GM21717 (cell line): ENCODE measurements at regions not wholly inside any gene's neighbourhood (a gene's known extent, or its start where the extent isn't known, plus 50 kb on each side); places are given as distances from the start of the nearest gene placed in this dataset.
"Not testable (repeated sequence)": the region's sequence is repeated elsewhere in the genome, so short reads cannot be mapped to it uniquely, and the experiment has no call there.

ENCODE experiments used
- ATAC-seq: cut with Tn5 transposase; IDR thresholded peaks from one replicate; pipeline ENCODE4 v1.9.1; 2021; ENCODE audit warnings: mild to moderate bottlenecking, moderate library complexity; ENCODE audit not compliant: unreplicated experiment

DNA sequence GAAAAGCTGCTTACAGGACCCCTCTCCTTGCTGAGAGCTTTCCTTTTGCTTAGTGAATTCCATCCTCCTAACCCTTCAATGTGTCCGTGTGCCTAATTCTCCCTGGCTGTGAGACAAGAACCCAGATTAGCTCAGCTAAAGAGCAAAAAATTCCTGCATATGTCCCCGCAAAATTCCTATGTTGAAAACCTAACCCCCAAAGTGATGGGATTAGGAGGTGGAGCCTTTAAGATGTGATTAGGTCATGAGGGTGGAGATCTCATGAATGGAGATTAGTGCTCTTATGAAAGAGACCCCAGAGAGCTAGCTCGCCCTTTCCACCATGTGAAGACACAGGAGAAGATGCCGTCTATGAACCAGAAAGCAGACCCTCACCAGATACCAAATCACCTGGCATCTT is 503.0 kb upstream of the DIAPH2 start:
- no peak for ATAC-seq

DNA sequence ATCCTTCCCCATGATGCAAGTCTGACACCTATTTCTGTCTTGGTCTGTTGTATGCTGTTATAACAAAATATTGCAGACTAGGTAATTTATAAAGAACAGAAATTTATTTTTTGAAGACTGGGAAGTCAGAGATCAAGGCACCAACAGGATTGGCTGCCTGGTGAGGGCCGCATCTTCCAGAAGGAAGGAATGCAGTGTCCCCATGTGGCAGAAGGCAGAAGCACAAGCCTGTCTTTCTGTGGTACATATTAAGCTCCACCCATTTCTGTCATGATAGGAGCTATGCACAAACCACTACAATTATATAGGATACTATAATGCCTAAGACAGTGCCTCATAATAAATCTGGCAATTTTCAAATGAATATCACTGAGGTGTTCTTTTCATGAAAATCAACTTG is 502.3 kb upstream of the DIAPH2 start:
- peak; percentile 61 for ATAC-seq

DNA sequence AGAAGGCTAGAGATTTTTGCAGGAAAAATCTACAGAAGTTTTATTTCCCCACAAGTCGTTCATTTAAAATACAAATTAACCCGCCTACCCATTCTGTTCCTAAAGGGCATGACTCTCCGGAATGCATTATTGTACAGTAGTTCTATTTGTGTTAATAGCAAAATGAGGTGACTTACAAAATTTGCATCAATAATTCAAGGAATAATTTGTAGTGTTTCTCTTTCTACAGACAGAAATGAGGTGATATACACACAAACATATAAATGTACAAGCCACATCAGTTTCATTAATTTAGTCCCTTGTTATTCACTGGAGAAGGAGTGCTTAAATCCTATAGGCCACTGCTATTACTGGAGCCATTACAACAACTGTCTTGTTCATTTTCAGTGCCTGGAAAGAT is 501.3 kb upstream of the DIAPH2 start:
- no peak for ATAC-seq

DNA sequence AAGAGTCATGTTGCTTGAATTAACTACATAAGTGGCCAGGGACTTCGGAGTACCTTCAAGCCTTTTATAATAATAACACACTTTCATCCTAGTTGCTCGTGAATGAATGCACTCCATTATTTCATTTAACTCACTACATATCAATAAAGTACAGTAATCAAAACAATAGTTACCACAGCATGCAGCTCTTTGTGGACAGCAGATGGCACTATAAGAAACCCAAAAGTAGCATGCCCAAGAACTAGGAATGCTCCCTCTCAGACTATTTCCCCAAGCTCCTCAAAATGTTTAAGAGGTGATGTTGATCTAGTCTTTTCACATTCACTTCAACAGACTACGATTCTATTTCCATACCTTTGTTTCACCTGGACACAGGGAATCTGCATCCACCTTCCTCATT is 500.8 kb upstream of the DIAPH2 start:
- no peak for ATAC-seq

DNA sequence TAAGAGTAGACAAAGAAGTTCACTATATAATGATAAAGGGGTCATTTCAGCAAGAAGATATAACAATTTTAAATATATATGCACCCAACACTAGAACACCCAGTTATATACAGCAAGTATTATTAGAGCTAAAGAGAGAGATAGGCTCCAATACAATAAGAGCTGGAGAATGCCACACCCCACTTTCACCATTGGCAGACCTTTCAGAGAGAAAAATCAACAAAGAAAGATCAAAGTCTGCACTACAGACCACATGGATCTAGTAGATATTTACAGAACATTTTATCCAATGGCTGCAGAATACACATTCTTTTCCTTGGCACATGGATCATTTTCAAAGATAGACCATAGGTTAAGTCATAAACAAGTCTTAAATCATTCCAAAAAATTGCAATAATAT is 479.7 kb upstream of the DIAPH2 start:
- no peak for ATAC-seq

DNA sequence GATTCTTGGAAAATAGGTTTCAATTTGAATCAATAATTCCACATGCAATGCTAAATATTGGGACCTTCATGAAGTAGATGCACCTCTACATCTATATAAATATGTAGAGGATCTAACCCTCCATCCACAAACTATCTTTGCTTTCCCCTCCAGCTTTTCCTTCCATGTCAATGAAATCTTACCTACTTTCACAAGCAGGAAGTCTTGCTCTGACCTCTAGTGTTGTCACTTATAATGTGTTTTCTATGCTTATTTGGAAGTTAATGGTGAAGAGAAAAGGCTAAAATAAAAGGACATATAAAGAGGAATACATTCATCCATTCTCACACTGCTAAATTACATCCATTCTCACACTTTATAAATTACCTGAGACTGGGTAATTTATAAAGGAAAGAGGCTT is 472.7 kb upstream of the DIAPH2 start:
- ATAC-seq: no peak

DNA sequence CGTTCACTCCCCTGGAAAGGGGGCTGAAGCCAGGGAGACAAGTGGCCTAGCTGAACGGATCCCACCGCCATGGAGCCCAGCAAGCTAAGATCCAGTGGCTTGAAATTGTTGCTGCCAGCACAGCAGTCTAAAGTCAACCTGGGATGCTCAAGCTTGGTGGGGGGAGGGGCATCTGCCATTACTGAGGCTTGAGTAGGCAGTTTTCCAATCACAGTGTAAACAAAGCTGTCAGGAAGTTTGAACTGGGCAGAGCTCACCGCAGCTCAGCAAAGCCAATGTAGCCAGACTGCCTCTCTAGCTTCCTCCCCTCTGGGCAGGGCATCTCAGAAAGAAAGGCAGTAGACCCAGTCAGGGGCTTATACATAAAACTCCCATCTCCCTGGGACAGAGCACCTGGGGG is 470.0 kb upstream of the DIAPH2 start:
- ATAC-seq: not testable (repeated sequence)

DNA sequence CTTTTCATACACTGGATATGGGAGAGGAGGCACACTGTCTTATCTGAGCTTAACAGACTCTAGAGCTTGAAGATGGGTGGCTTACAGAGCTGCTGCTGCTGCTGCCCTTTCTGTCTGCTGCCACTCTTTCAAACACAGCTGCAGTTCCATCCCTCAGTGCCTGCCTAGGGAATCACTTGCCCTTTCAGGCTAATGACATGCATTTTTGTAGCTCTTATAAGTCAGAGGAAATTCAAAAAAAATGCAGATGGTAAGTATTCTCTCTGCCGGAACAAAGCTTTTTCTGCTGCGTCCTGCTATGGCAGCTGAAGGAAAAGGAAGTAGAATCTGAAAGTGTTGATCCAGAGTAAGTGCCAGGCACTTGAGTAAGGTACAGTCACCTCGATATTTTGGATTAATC is 460.4 kb upstream of the DIAPH2 start:
- no peak for ATAC-seq

DNA sequence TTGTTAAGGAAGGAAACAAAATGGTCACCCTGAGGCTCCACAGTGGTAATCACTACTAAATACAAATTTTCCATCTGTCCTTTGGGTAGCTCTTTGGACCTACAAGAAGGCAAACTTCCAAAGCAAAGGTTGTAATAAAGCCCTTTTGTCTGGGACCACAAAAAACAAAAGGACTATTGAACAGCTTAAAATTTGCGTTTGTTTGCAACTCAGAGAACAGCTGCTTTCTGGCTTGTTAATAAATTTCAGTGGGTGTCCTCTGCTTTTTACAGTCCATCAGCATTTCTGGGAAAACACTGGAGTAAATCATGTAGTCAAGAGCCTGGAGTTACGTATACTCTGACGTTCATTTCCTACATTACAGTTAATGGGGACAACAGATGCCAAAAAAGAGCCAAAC is 439.7 kb upstream of the DIAPH2 start:
- ATAC-seq: no peak

DNA sequence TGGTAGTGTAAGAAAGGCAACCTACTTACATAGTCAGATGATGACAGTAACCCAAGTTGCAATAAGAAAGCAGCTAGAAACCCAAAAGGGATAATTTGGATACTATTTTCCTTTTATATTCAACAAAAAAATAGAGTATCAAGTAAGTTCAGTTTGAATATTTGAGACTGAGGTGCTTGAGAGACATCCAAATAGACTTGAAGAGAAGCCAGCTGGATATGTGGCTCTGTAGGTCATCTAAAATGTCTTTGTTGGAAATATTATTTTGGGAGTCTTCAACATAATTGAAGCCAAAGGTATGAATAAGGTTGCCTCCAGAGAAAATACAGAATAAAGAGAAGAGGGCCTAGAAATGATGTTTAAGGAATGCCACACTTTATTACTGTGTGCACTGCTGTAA is 438.2 kb upstream of the DIAPH2 start:
- ATAC-seq: no peak
